GM20000 (cell line): ENCODE measurements at regions not wholly inside any gene's neighbourhood (a gene's known extent, or its start where the extent isn't known, plus 50 kb on each side); places are given as distances from the start of the nearest gene placed in this dataset.
"Not testable (repeated sequence)": the region's sequence is repeated elsewhere in the genome, so short reads cannot be mapped to it uniquely, and the experiment has no call there.

ENCODE experiments used
- DNase-seq: peaks from one replicate; pipeline ENCODE4 v3.0.0; 2012; ENCODE audit warnings: low spot score
- CTCF ChIP-seq: IDR thresholded peaks from 2 replicates; pipeline ENCODE4 v1.5.1; 2012; ENCODE audit warnings: mild to moderate bottlenecking, control low read depth; ENCODE audit errors: extremely low read depth, missing control alignments

- TF ChIP-seq CTCF: no peak
Observed at GRCh38 chr11:106167085-106167484, 89.6 kb downstream of the AASDHPPT start.

DNA sequence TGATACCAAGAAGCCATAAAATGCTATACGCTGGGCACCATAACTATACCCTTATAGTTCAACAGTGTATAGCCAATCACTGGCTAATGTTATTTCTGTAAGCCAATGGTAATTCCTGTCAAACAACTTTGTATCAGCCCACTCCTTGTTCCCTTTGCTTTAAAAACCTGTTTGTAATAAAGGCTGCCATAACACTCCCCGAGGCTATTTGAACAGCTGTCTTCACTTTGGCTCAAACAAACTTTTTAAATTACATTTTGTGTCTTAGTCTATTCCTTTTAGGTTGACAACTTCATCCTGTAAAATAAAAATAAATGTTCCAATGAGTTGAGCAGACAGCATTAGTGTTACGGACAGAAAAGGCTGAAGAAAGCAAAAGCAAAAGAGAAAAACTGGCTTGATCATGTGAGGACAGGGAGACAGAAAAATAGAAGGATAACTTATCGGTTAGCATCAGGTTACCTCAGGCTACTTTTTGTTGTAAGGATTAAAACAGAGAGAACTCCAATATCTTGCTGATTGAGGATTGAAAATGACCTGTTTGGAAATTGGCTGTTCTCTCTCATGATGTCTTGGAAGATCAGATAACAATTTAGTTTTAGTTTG, 95.0 kb downstream of the AASDHPPT start:
- no peak for TF ChIP-seq CTCF
- DNase-seq: no peak

More at GRCh38 chr11:106167085-106167484, 89.6 kb downstream of the AASDHPPT start:
- no peak for DNase-seq

DNA sequence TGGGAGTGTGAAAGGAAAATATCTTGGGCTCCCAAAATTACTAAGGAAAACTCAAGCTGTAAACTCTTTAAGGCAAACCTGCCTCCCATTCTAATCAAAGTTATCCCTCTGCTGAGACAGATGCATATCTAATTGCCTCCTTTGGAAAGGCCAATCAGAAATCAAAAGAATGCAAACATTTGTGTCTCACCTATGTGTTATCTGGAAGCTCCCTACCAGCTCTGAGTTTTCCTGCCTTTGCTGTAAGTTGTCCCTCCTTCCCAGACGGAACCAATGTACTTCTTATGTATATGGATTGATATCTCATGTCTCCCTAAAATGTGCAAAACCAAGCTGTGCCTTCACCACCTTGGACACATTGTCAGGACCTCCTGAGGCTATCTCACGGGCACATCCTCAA, 95.8 kb downstream of the AASDHPPT start:
- no peak for DNase-seq
- TF ChIP-seq CTCF: no peak

DNA sequence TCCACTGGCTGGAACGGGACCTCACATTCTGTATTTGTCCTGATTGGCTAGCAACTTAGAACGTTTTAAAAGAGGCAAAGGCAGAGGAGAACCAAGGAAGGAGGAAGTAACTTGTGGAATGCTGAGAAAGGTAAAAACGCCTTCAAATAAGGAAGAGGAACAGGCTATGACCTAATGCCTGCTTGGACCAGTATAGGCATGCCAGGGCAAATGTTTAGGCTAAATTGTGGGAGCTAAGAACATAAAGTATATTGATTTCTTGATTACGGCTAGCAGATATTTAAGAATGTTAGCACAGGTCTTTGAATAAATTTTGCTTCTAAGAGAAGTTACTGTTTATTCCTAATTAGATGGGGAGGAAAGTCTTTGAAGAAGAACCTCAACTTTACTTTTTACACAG, 96.5 kb downstream of the AASDHPPT start:
- DNase-seq: not testable (repeated sequence)

- no peak for TF ChIP-seq CTCF
- DNase-seq: no peak
Observed at GRCh38 chr11:106176817-106177216, 99.4 kb downstream of the AASDHPPT start.

DNA sequence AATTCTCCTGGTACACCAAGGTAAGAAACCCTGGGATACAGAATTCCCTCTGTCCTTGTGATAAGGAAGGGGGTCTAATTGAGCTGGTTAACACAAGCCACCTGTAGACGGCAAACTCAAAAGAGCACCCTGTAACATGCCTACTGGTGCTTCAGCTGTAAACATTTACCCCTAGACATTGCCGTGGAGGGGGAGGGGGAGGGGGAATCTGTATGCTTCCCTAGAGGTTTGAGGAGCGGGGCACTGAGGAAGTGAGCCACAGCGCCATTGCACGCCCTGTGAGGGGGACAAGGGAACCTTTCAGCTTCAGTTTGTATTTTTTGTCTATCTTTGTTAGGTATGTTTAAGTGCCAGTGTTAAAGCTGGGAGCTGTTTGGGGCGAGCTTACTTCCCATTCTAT, 99.8 kb downstream of the AASDHPPT start:
- DNase-seq: no peak
- TF ChIP-seq CTCF: no peak

- no peak for TF ChIP-seq CTCF
- no peak for DNase-seq
Observed at GRCh38 chr11:106178361-106178760, 100.9 kb downstream of the AASDHPPT start.

GRCh38 chr11:106179048-106179447, 101.6 kb downstream of the AASDHPPT start:
- no peak for TF ChIP-seq CTCF
- DNase-seq: no peak
